Breast epithelium (tissue), 3 donors: ENCODE measurements at regions not wholly inside any gene's neighbourhood (a gene's known extent, or its start where the extent isn't known, plus 50 kb on each side); places are given as distances from the start of the nearest gene placed in this dataset.

ENCODE experiments used
- CTCF ChIP-seq, 3 donors: fragments of 450-650 bp; IDR thresholded peaks; one replicate each; pipeline ENCODE4 v1.5.1; 2016 to 2017; ENCODE audit warnings: antibody characterized with exemption in 3 of 3, mild to moderate bottlenecking in 3 of 3, moderate library complexity in 3 of 3
- POLR2A ChIP-seq: fragments of 450-650 bp; IDR thresholded peaks from one replicate; pipeline ENCODE4 v1.6.1; 2016; ENCODE audit warnings: antibody characterized with exemption, mild to moderate bottlenecking, moderate library complexity

GRCh38 chr9:31639451-31639850, 745.0 kb upstream of the ACO1 start:
- TF ChIP-seq CTCF (IDR thresholded peaks at IDR 0.05) = no peak
- no peak for TF ChIP-seq POLR2A
